K562 (cell line): ENCODE measurements at regions not wholly inside any gene's neighbourhood (a gene's known extent, or its start where the extent isn't known, plus 50 kb on each side); places are given as distances from the start of the nearest gene placed in this dataset.

ENCODE experiments used
- ATAC-seq: fragments of 200-7000 bp; cut with Tn5 transposase; 3 replicates; pipeline ENCODE4 v1.9.1; 2020; ENCODE audit warnings: moderate library complexity
- BruUV-seq: library from RNA; stranded (reverse); fragments of 400-500 nt; replicated peaks from 2 replicates; lab custom pipeline; 2021; lab: Mats Ljungman, UMichigan
- CTCF ChIA-PET: fragments of 300-600 bp; formaldehyde crosslinking; extraction: SDS; loops from one replicate; lab custom pipeline; 2021; ENCODE audit warnings: low intra/inter-chr PET ratio; lab: Yijun Ruan, JAX
- POLR2A ChIA-PET: fragments of 300-600, 350-650 bp; sonication (Branson Sonifier 250); formaldehyde crosslinking; extraction: SDS; loops from one replicate; lab custom pipeline; 2021; ENCODE audit warnings: antibody characterized with exemption, inconsistent platforms; lab: Yijun Ruan, JAX
- DNase-seq, 4 experiments: peaks; one replicate each; pipeline versions ENCODE4 v3.0.0 to v3.0.0-alpha.2; 2011 to 2018; ENCODE audit warnings: low spot score in 3 of 4, mixed read lengths in 3 of 4; ENCODE audit errors: extremely low read depth in 1 of 4
- FAIRE-seq: peaks from 2 replicates; lab custom pipeline; 2011; peaks lifted over from hg19 to GRCh38; lab: Jason Lieb, UNC
- H2AFZ ChIP-seq: 2 replicates; pipeline ENCODE4 v1.6.0; 2011; ENCODE audit warnings: low read depth, low read length, control low read depth, inconsistent platforms
- H3K27ac ChIP-seq: fragments of 200-600 bp; 3 replicates; pipeline ENCODE4 v1.8.0; 2011; ENCODE audit warnings: low read depth, mild to moderate bottlenecking, control low read depth, inconsistent platforms, low read length, moderate library complexity, mixed read lengths; ENCODE audit errors: extremely low read depth
- H3K27me3 ChIP-seq, 2 experiments: fragments of 300-600 bp in 1 of 2; 2 replicates in 1 of 2; 3 replicates in 1 of 2; pipeline versions ENCODE4 v1.6.0 to v1.8.0; 2011; ENCODE audit warnings: inconsistent platforms in 2 of 2, low read length in 2 of 2, mild to moderate bottlenecking in 1 of 2, mixed read lengths in 1 of 2, moderate library complexity in 1 of 2; ENCODE audit not compliant: control insufficient read depth in 2 of 2, insufficient read depth in 2 of 2
- H3K36me3 ChIP-seq: fragments of 300-600 bp; 3 replicates; pipeline ENCODE4 v1.8.0; 2011; ENCODE audit warnings: mild to moderate bottlenecking, low read length, inconsistent platforms; ENCODE audit not compliant: control insufficient read depth, insufficient read depth
- H3K4me1 ChIP-seq, 2 experiments: fragments of 200-600 bp in 1 of 2; replicated peaks in 1 of 2; 2 replicates in 1 of 2; 3 replicates in 1 of 2; pipeline versions ENCODE4 v1.5.1 to v1.8.0; 2011; ENCODE audit warnings: inconsistent platforms in 2 of 2, low read length in 2 of 2, mild to moderate bottlenecking in 1 of 2, mixed read lengths in 1 of 2, moderate library complexity in 1 of 2; ENCODE audit not compliant: control insufficient read depth in 2 of 2, insufficient read depth in 2 of 2
- H3K4me2 ChIP-seq: 2 replicates; pipeline ENCODE4 v1.6.1; 2011; ENCODE audit warnings: low read length, control low read depth, inconsistent platforms, mixed read lengths; ENCODE audit not compliant: insufficient read depth
- H3K4me3 ChIP-seq: fragments of 200-600 bp; sonication (generic), shearing (Covaris generic); 2 replicates; pipeline ENCODE4 v1.5.1; 2016; ENCODE audit warnings: control low read depth, inconsistent platforms
- H3K79me2 ChIP-seq: fragments of 200-600 bp; 3 replicates; pipeline ENCODE4 v1.8.0; 2011; ENCODE audit warnings: low read length, inconsistent platforms; ENCODE audit not compliant: control insufficient read depth, insufficient read depth
- H3K9ac ChIP-seq, 2 experiments: 2 replicates each; pipeline versions ENCODE4 v1.6.0 to v1.6.1; 2011; ENCODE audit warnings: low read depth in 2 of 2, low read length in 2 of 2, control low read depth in 1 of 2, inconsistent platforms in 1 of 2, mild to moderate bottlenecking in 1 of 2, mixed read lengths in 1 of 2; ENCODE audit not compliant: insufficient read depth in 1 of 2
- H3K9me1 ChIP-seq: one replicate; pipeline ENCODE4 v1.6.0; 2011; ENCODE audit warnings: inconsistent platforms, mild to moderate bottlenecking, low read length, moderate library complexity; ENCODE audit not compliant: control insufficient read depth, insufficient read depth
- H3K9me3 ChIP-seq: replicated peaks from 2 replicates; pipeline ENCODE4 v1.5.1; 2011; ENCODE audit warnings: low read depth, low read length, inconsistent platforms; ENCODE audit not compliant: control insufficient read depth, insufficient read depth
- H4K20me1 ChIP-seq: replicated peaks from 2 replicates; pipeline ENCODE4 v1.6.1; 2011; ENCODE audit warnings: low read length, inconsistent platforms, mixed read lengths; ENCODE audit not compliant: control insufficient read depth, insufficient read depth
- CAMTA2 ChIP-seq: fragments of 250-450 bp; sonication (Bioruptor Pico); conservative IDR thresholded peaks from 2 replicates; pipeline ENCODE4 v1.5.1; 2022
- CBFB ChIP-seq: sonication (generic); formaldehyde crosslinking; IDR thresholded peaks from 2 replicates; pipeline ENCODE4 v1.4.0; 2020; ENCODE audit warnings: mild to moderate bottlenecking, missing genetic modification reagents
- DIDO1 ChIP-seq: fragments of 450-650 bp; IDR thresholded peaks from 2 replicates; pipeline ENCODE4 v1.6.1; 2016; ENCODE audit warnings: low read depth, missing biosample characterization, missing genetic modification characterization
- FOSL1 ChIP-seq: fragments of 200-800 bp; sonication (Bioruptor generic); conservative IDR thresholded peaks from 2 replicates; pipeline ENCODE4 v1.6.1; 2016; ENCODE audit warnings: missing genetic modification characterization, missing compliant biosample characterization
- HNRNPK ChIP-seq: fragments of 200-400 bp; formaldehyde crosslinking; IDR thresholded peaks from one replicate; pipeline ENCODE4 v1.6.1; 2018; ENCODE audit warnings: mild to moderate bottlenecking, low read depth, low read length; ENCODE audit not compliant: poor library complexity, severe bottlenecking
- PHB ChIP-seq: fragments of 250-450 bp; sonication (Bioruptor Pico); IDR thresholded peaks from 2 replicates; pipeline ENCODE4 v1.5.0; 2021
- PTRF ChIP-seq: fragments of 450-650 bp; IDR thresholded peaks from 2 replicates; pipeline ENCODE4 v1.6.1; 2016; ENCODE audit warnings: mild to moderate bottlenecking, missing genetic modification characterization, missing compliant biosample characterization
- RNF2 ChIP-seq: sonication (generic); IDR thresholded peaks from 2 replicates; pipeline ENCODE4 v1.6.1; 2016
- SRF ChIP-seq, 2 experiments: fragments of 250-450, 450-650 bp in 1 of 2; sonication (Bioruptor Pico) in 1 of 2; sonication (generic) in 1 of 2; formaldehyde crosslinking; IDR thresholded peaks; 2 replicates each; pipeline versions ENCODE4 v1.5.0 to v1.5.1; 2020 to 2022; ENCODE audit warnings: mild to moderate bottlenecking in 1 of 2, missing genetic modification reagents in 1 of 2
- STAT5B ChIP-seq: fragments of 250-450 bp; sonication (Bioruptor Pico); IDR thresholded peaks from 2 replicates; pipeline ENCODE4 v1.8.0; 2021; ENCODE audit warnings: mild to moderate bottlenecking, inconsistent platforms
- TCF7 ChIP-seq: sonication (generic); IDR thresholded peaks from 2 replicates; pipeline ENCODE4 v1.6.1; 2016; ENCODE audit warnings: antibody characterized with exemption, borderline replicate concordance
- ZNF408 ChIP-seq: fragments of 250-450 bp; sonication (Bioruptor Pico); IDR thresholded peaks from 2 replicates; pipeline ENCODE4 v1.4.0; 2020; ENCODE audit warnings: low read depth, mild to moderate bottlenecking, moderate library complexity
- ZNF696 ChIP-seq: fragments of 250-450 bp; sonication (Bioruptor Pico); conservative IDR thresholded peaks from 2 replicates; pipeline ENCODE4 v1.4.0; 2020; ENCODE audit warnings: mild to moderate bottlenecking, moderate library complexity
- WGBS: fragments of 100-300 bp; shearing (Covaris generic); methylation state at CpG from one replicate; pipeline ENCODE4 v1.1.6; 2016; ENCODE audit warnings: low coverage, mixed read lengths; ENCODE audit not compliant: insufficient coverage; ENCODE audit errors: missing lambda C conversion rate; 5-methylcytosine and 5-hydroxymethylcytosine counted together
- in situ Hi-C: fragments of 300-500 bp; cut with MboI; formaldehyde crosslinking; loops from 4 replicates; pipeline ENCODE4 v1.15.0; 2018; ENCODE audit warnings: inconsistent platforms, mixed read lengths
- intact Hi-C: fragments of 100-400 bp; cut with micrococcal nuclease; formaldehyde crosslinking; loops from 2 replicates; pipeline ENCODE4 v1.14.2; 2022
- TF ChIP-seq, protein P1 (sequence below): fragments of 450-650 bp; IDR thresholded peaks from 2 replicates; pipeline ENCODE4 v1.6.1; 2016; ENCODE audit warnings: missing biosample characterization, missing genetic modification characterization

DNA sequence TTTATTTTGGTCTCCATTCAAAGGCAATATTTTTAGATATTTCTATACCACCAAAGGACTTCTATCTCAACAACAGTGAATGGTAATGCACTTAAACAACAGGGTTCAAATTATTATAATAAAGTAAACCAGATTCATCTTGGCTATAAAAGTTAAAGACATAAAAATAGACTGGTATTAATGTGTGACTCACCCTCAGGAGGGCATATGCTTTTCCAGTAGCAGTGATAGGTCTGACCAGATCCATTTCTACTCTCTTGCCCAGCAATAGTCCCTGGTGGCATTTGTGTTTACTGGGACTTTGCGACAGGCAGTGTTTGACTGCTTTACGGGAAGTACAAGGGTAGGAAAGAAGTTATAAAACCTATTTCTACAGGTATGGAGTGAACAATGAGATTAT lies 353.2 kb upstream of the ATP2B1 start:
- H3K9ac ChIP-seq = no peak overlapping the region
- in situ Hi-C loops = no loop called here
- H4K20me1 ChIP-seq = no peaks in the 10 kb centered on the region
- intact Hi-C loops = no loop called here
- no peaks in the 10 kb centered on the region for H3K9me1 ChIP-seq
- no peaks in the 10 kb centered on the region for H3K27me3 ChIP-seq
- 13% methylated on average over 2 of the region's 2 CpGs for WGBS
- no peak overlapping the region for H2AFZ ChIP-seq
- no peaks in the 10 kb centered on the region for H3K4me1 ChIP-seq
- no peaks in the 10 kb centered on the region for H3K9me3 ChIP-seq
- H3K4me3 ChIP-seq = no peak overlapping the region
- POLR2A ChIA-PET = no interaction called here
- CTCF ChIA-PET = no interaction called here
- ATAC-seq (no peak), DNase-seq (no peak), FAIRE-seq (no peak)
- BruUV-seq = no TSS peak
- no peaks in the 10 kb centered on the region for H3K79me2 ChIP-seq
- no peaks in the 10 kb centered on the region for H3K36me3 ChIP-seq
- no peak overlapping the region for H3K4me2 ChIP-seq
- H3K27ac ChIP-seq = no peak overlapping the region
- TF ChIP-seq ZNF696 (CRISPR knock-in tag) (no peak), FOSL1 (tag) (no peak), CAMTA2 (CRISPR knock-in tag) (no peak), TCF7 (no peak), HNRNPK (no peak), SRF (CRISPR knock-in tag; IDR thresholded peaks at IDR 0.05) (no peak), STAT5B (CRISPR knock-in tag) (no peak), PTRF (tag) (no peak), RNF2 (no peak), ZNF408 (CRISPR knock-in tag) (no peak), PHB (CRISPR knock-in tag) (no peak), DIDO1 (tag) (no peak), CBFB (no peak)
- TF ChIP-seq, protein P1, sequence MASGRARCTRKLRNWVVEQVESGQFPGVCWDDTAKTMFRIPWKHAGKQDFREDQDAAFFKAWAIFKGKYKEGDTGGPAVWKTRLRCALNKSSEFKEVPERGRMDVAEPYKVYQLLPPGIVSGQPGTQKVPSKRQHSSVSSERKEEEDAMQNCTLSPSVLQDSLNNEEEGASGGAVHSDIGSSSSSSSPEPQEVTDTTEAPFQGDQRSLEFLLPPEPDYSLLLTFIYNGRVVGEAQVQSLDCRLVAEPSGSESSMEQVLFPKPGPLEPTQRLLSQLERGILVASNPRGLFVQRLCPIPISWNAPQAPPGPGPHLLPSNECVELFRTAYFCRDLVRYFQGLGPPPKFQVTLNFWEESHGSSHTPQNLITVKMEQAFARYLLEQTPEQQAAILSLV (tag) = no peak
